ENCODE measurements at regions not wholly inside any gene's neighbourhood (a gene's known extent, or its start where the extent isn't known, plus 50 kb on each side); places are given as distances from the start of the nearest gene placed in this dataset.

- DNase-seq (ENCODE audit: low read depth in 4 of 4, low spot score in 2 of 4): no peak
These were observed 84.5 kb upstream of the FYN start for GRCh38 chr6:111957623-111958315.

GRCh38 chr6:111958534-111958933 is 85.3 kb upstream of the FYN start:
- no peak for DNase-seq (ENCODE audit: low read depth in 4 of 4, low spot score in 2 of 4)

- DNase-seq (ENCODE audit: low read depth in 4 of 4, low spot score in 2 of 4): no peak
These were observed 86.5 kb upstream of the FYN start for GRCh38 chr6:111959766-111960165.

GRCh38 chr6:111967131-111967530 is 86.8 kb upstream of the CCN6 start:
- DNase-seq (ENCODE audit: low read depth in 4 of 4, low spot score in 2 of 4): no peak

GRCh38 chr6:111970426-111970825 is 83.5 kb upstream of the CCN6 start:
- DNase-seq (ENCODE audit: low read depth in 4 of 4, low spot score in 2 of 4): no peak

- DNase-seq (ENCODE audit: low read depth in 4 of 4, low spot score in 2 of 4): no peak
These were observed 82.6 kb upstream of the CCN6 start for GRCh38 chr6:111971181-111971841.

GRCh38 chr6:111971866-111972532 is 81.9 kb upstream of the CCN6 start:
- no peak for DNase-seq (ENCODE audit: low read depth in 4 of 4, low spot score in 2 of 4)

GRCh38 chr6:111972745-111973117 is 81.2 kb upstream of the CCN6 start:
- no peak for DNase-seq (ENCODE audit: low read depth in 4 of 4, low spot score in 2 of 4)

GRCh38 chr6:111973118-111973761 is 80.7 kb upstream of the CCN6 start:
- no peak for DNase-seq (ENCODE audit: low read depth in 4 of 4, low spot score in 2 of 4)

- DNase-seq (ENCODE audit: low read depth in 4 of 4, low spot score in 2 of 4): no peak
These were observed 79.8 kb upstream of the CCN6 start for GRCh38 chr6:111973927-111974639.

- DNase-seq (ENCODE audit: low read depth in 4 of 4, low spot score in 2 of 4): no peak
These were observed 78.4 kb upstream of the CCN6 start for GRCh38 chr6:111975466-111975865.

GRCh38 chr6:111976139-111976538 is 77.8 kb upstream of the CCN6 start:
- no peak for DNase-seq (ENCODE audit: low read depth in 4 of 4, low spot score in 2 of 4)

GRCh38 chr6:111978532-111979149 is 75.3 kb upstream of the CCN6 start:
- DNase-seq (ENCODE audit: low read depth in 4 of 4, low spot score in 2 of 4): no peak

- no peak for DNase-seq (ENCODE audit: low read depth in 4 of 4, low spot score in 2 of 4)
These were observed 74.3 kb upstream of the CCN6 start for GRCh38 chr6:111979633-111980032.

GRCh38 chr6:111980143-111980542 is 73.8 kb upstream of the CCN6 start:
- no peak for DNase-seq (ENCODE audit: low read depth in 4 of 4, low spot score in 2 of 4)

- no peak for DNase-seq (ENCODE audit: low read depth in 4 of 4, low spot score in 2 of 4)
These were observed 72.7 kb upstream of the CCN6 start for GRCh38 chr6:111980971-111981840.

- DNase-seq (ENCODE audit: low read depth in 4 of 4, low spot score in 2 of 4): no peak
These were observed 71.2 kb upstream of the CCN6 start for GRCh38 chr6:111982681-111983080.

GRCh38 chr6:111983193-111983592 is 70.7 kb upstream of the CCN6 start:
- no peak for DNase-seq (ENCODE audit: low read depth in 4 of 4, low spot score in 2 of 4)

GRCh38 chr6:111984081-111984480 is 69.8 kb upstream of the CCN6 start:
- no peak for DNase-seq (ENCODE audit: low read depth in 4 of 4, low spot score in 2 of 4)
